Neutrophil (primary cell): ENCODE measurements at regions not wholly inside any gene's neighbourhood (a gene's known extent, or its start where the extent isn't known, plus 50 kb on each side); places are given as distances from the start of the nearest gene placed in this dataset.

Experiments used
- H3K27ac ChIP-seq: fragments of 200-600 bp; sonication (generic); 2 replicates; pipeline ENCODE4 v1.5.1; 2016; ENCODE audit warnings: mild to moderate bottlenecking, moderate library complexity
- H3K27me3 ChIP-seq: fragments of 200-600 bp; sonication (generic); 2 replicates; pipeline ENCODE4 v1.6.0; 2016; ENCODE audit warnings: mild to moderate bottlenecking
- H3K36me3 ChIP-seq: fragments of 200-600 bp; sonication (generic); 2 replicates; pipeline ENCODE4 v1.5.1; 2017
- H3K4me1 ChIP-seq, 2 experiments: fragments of 200-600 bp in 1 of 2; sonication (generic) in 1 of 2; 1 replicate in 1 of 2; 2 replicates in 1 of 2; pipeline versions ENCODE4 v1.5.1 to v1.6.1; 2013 to 2016; ENCODE audit warnings: low read depth in 1 of 2, low read length in 1 of 2, mild to moderate bottlenecking in 1 of 2, moderate library complexity in 1 of 2; ENCODE audit not compliant: control insufficient read depth in 1 of 2, insufficient read depth in 1 of 2
- H3K4me3 ChIP-seq, 2 experiments: fragments of 200-600 bp in 1 of 2; sonication (generic) in 1 of 2; 1 replicate in 1 of 2; 2 replicates in 1 of 2; pipeline ENCODE4 v1.5.1; 2013 to 2016; ENCODE audit warnings: low read depth in 1 of 2, low read length in 1 of 2, mild to moderate bottlenecking in 1 of 2, moderate library complexity in 1 of 2
- H3K9me3 ChIP-seq: fragments of 200-600 bp; sonication (generic); 2 replicates; pipeline ENCODE4 v1.5.1; 2016
- CTCF ChIP-seq: fragments of 200-600 bp; sonication (generic); IDR thresholded peaks from 2 replicates; pipeline ENCODE4 v1.5.1; 2016; ENCODE audit warnings: antibody characterized with exemption

- Histone ChIP-seq H3K4me3 (no peak overlapping the region), H3K9me3 (no peaks in the 10 kb centered on the region), H3K27me3 (no peaks in the 10 kb centered on the region), H3K27ac (no peak overlapping the region), H3K36me3 (no peaks in the 10 kb centered on the region), H3K4me1 (no peaks in the 10 kb centered on the region)
- no peak for TF ChIP-seq CTCF
Observed at GRCh38 chr19:28558783-28559182, 654.2 kb downstream of the UQCRFS1 start.

DNA sequence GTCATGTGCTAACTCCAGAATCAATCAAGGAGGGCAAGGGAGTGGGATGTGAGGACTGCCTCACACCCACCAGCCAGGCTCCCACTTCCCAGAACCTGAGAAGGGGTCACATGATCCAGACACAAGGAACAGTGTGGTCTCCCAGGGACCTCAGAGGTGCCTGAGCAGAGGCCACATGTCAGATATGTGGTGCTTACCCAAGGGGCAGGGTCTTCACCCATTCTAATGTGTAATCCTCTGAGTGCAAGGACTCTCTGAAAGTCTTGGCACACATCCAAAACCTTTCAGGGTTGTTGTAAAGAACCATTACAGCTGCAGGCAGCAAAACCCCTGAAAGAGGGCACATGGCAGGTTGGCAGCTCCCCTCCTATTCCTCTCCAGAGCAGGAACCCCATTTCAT lies 656.6 kb downstream of the UQCRFS1 start:
- H3K4me3 ChIP-seq = no peak overlapping the region
- no peaks in the 10 kb centered on the region for H3K27me3 ChIP-seq
- no peak for TF ChIP-seq CTCF
- no peaks in the 10 kb centered on the region for H3K4me1 ChIP-seq
- H3K36me3 ChIP-seq = no peaks in the 10 kb centered on the region
- no peak overlapping the region for H3K27ac ChIP-seq
- H3K9me3 ChIP-seq = no peaks in the 10 kb centered on the region

DNA sequence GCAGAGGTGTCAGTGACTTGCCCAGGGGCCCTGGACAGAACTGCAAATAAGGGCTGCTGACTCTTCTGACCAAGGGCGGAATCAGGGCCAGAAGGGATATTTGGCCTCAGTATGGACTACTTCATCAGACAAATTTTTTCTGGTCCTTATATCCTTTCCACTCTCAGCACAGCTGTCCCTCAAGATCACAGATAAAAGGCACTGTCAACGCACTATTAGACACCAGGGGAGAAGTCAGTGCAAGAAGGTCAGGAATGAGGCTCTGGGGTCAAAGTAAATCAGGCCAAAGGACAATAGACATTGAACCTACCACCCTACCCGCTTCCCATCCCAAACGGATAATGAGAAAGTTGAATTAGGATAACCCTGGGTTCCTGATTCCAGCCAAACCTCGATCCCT lies 657.6 kb downstream of the UQCRFS1 start:
- Histone ChIP-seq H3K4me1 (no peaks in the 10 kb centered on the region), H3K9me3 (no peaks in the 10 kb centered on the region), H3K4me3 (no peak overlapping the region), H3K27me3 (no peaks in the 10 kb centered on the region), H3K36me3 (no peaks in the 10 kb centered on the region), H3K27ac (no peak overlapping the region)
- no peak for TF ChIP-seq CTCF

DNA sequence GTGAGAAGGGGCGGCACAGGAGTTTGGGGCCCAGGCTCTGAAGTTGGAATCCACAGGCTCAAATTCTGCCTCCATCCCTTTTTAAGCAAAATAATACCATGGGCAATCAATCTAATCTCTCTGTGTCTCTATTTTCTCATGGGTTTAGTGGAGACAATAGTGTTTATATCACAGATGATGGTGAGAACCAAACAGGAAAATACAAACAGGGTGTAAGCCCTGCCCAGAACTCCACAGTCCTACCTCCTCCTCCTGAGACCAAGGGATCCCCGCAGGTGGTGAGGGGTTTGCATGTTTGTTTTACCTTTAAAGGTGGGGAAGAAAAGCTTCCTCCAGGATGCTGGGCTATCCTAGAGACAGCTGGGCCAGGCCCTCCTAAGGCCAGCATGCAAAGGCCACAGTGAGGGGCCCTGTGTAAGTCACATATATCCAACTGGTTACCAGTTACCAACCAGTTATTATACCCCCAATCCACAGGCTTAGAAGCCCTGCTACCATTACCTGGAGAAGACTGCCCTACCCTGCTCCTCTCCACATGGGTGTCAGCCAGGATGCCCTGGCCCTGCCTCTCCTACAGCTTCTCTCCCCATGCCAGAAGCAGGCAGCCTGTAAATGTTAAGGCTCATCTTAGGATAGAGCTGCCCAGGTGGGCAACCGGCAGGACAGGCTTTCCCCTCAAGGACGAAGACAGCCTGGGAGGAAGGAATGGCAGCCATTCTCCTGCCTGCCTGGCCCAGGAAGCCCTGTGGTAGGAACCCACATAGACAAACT lies 658.4 kb downstream of the UQCRFS1 start:
- H3K27me3 ChIP-seq = no peaks in the 10 kb centered on the region
- TF ChIP-seq CTCF = no peak
- H3K36me3 ChIP-seq = no peaks in the 10 kb centered on the region
- no peaks in the 10 kb centered on the region for H3K9me3 ChIP-seq
- no peak overlapping the region for H3K27ac ChIP-seq
- H3K4me1 ChIP-seq = no peaks in the 10 kb centered on the region
- no peak overlapping the region for H3K4me3 ChIP-seq

DNA sequence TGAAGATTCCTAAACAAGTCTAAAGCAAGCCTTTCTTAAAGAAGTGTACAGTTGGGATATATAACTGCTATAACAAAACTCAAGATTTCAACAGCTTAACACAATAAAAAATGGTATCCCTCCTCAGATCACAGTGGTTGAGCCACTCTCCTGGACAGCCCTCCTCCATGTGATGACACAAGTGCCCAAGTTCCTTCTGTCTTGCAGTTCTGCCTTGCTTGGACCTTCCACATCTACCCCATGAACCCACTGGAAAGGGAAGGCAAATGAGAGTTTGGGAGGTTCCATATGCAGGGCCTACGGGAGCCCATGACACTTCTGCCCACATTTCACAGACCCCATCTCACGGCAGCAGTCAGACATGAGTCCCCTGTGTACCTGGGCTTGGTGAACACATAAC lies 659.2 kb downstream of the UQCRFS1 start:
- H3K27ac ChIP-seq = no peak overlapping the region
- H3K4me1 ChIP-seq = no peaks in the 10 kb centered on the region
- no peaks in the 10 kb centered on the region for H3K36me3 ChIP-seq
- H3K9me3 ChIP-seq = no peaks in the 10 kb centered on the region
- H3K4me3 ChIP-seq = no peak overlapping the region
- TF ChIP-seq CTCF = no peak
- no peaks in the 10 kb centered on the region for H3K27me3 ChIP-seq
